ENCODE measurements at regions not wholly inside any gene's neighbourhood (a gene's known extent, or its start where the extent isn't known, plus 50 kb on each side); places are given as distances from the start of the nearest gene placed in this dataset.

DNA sequence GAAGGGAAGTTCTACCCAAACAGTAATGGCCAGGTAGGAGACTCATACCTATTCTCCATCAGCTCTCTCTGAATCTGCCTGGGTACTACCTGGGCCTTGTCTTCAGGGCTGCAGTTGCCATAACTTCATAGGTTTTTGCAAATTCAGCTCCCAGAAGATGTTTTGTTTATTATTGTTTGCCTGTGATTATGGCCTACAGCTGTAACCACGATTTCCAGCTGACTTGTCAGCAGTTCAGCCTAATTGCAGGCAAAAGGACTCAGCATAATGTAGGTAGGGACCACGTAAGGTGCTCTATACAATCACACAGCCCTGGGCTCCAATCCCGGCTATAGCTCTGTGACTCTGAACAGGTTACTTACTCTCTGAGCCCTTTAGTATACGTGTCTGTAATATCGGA lies 187.0 kb upstream of the FN1 start:
- peaks cover 3 to 21% of the 10 kb centered on the region in 2 experiments; a peak in 4 of 5 replicates for H3K4me1 ChIP-seq (replicated peaks in 1 of 2; ENCODE audit: control insufficient read depth in 2 of 2, insufficient read depth in 2 of 2, low read length in 2 of 2)
- DNase-seq (ENCODE audit: extremely low read depth in 1 of 4, low spot score in 3 of 4): no peak
- no TSS peak for BruUV-seq (replicated peaks)

More for the DNA sequence above, 187.0 kb upstream of the FN1 start:
- Histone ChIP-seq H2AFZ (ENCODE audit: low read depth, low read length) (no peak overlapping the region), H4K20me1 (replicated peaks; ENCODE audit: control insufficient read depth, insufficient read depth, low read length) (no peaks in the 10 kb centered on the region), H3K4me3 (no peak overlapping the region), H3K79me2 (ENCODE audit: control insufficient read depth, insufficient read depth, low read length) (no peaks in the 10 kb centered on the region), H3K9me3 (replicated peaks; ENCODE audit: control insufficient read depth, insufficient read depth, low read depth, low read length) (no peaks in the 10 kb centered on the region; the same call in 1 of the 2 replicates), H3K4me2 (ENCODE audit: insufficient read depth, low read length) (no peak overlapping the region), H3K27me3 (ENCODE audit: control insufficient read depth in 2 of 2, insufficient read depth in 2 of 2, low read length in 2 of 2) (no peaks in the 10 kb centered on the region), H3K27ac (ENCODE audit: extremely low read depth, low read depth, low read length) (no peak overlapping the region), H3K36me3 (ENCODE audit: control insufficient read depth, insufficient read depth, low read length) (no peaks in the 10 kb centered on the region), H3K9me1 (ENCODE audit: control insufficient read depth, insufficient read depth, low read length) (no peaks in the 10 kb centered on the region), H3K9ac (ENCODE audit: insufficient read depth in 1 of 2, low read depth in 2 of 2, low read length in 2 of 2) (no peak overlapping the region)
- FAIRE-seq (no peak), ATAC-seq (no peak)
- ChIA-PET CTCF (ENCODE audit: low intra/inter-chr PET ratio) (no interaction called here), POLR2A (no interaction called here)
- in situ Hi-C loops (cut with MboI) (no loop called here), intact Hi-C loops (cut with micrococcal nuclease) (loop anchor here (5.0 kb wide), 1 partner anchor 171 kb away; no protein-coding TSS in a partner anchor)
- WGBS (ENCODE audit: insufficient coverage, low coverage, missing lambda C conversion rate): 40% methylated on average over 5 of the region's 5 CpGs
- TF ChIP-seq ZNF143 (CRISPR knock-in tag; IDR thresholded peaks at IDR 0.05) (no peak), MEF2D (tag; conservative IDR thresholded peaks at IDR 0.05; ENCODE audit: low read depth) (no peak), NR3C1 (CRISPR knock-in tag; IDR thresholded peaks at IDR 0.05) (no peak), ZC3H8 (IDR thresholded peaks at IDR 0.05) (no peak), FOS (IDR thresholded peaks at IDR 0.05; ENCODE audit: extremely low read depth, insufficient read length) (no peak), RNF2 (IDR thresholded peaks at IDR 0.05) (no peak), ZNF507 (tag; conservative IDR thresholded peaks at IDR 0.05) (no peak), HNRNPL (IDR thresholded peaks at IDR 0.05; ENCODE audit: low read depth, low read length) (no peak), MAFG (tag; conservative IDR thresholded peaks at IDR 0.05) (no peak), ATF1 (CRISPR knock-in tag; IDR thresholded peaks at IDR 0.05) (no peak), ATF1 (tag; IDR thresholded peaks at IDR 0.05) (no peak), KAT8 (IDR thresholded peaks at IDR 0.05; ENCODE audit: low read depth) (no peak), FOXJ2 (tag; IDR thresholded peaks at IDR 0.05) (no peak), SMARCE1 (IDR thresholded peaks at IDR 0.05) (no peak), GTF2A2 (tag; IDR thresholded peaks at IDR 0.05) (no peak), ZBTB1 (CRISPR knock-in tag; IDR thresholded peaks at IDR 0.05; ENCODE audit: borderline replicate concordance, low read depth) (no peak), PHF20 (IDR thresholded peaks at IDR 0.05; ENCODE audit: partially characterized antibody) (no peak)
- TF ChIP-seq, protein P1, sequence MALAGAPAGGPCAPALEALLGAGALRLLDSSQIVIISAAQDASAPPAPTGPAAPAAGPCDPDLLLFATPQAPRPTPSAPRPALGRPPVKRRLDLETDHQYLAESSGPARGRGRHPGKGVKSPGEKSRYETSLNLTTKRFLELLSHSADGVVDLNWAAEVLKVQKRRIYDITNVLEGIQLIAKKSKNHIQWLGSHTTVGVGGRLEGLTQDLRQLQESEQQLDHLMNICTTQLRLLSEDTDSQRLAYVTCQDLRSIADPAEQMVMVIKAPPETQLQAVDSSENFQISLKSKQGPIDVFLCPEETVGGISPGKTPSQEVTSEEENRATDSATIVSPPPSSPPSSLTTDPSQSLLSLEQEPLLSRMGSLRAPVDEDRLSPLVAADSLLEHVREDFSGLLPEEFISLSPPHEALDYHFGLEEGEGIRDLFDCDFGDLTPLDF (CRISPR knock-in tag; IDR thresholded peaks at IDR 0.05): no peak
